GM19438 (cell line): ENCODE measurements at regions not wholly inside any gene's neighbourhood (a gene's known extent, or its start where the extent isn't known, plus 50 kb on each side); places are given as distances from the start of the nearest gene placed in this dataset.

Experiments
- ATAC-seq: cut with Tn5 transposase; IDR thresholded peaks from one replicate; pipeline ENCODE4 v1.9.1; 2021; ENCODE audit warnings: low read depth; ENCODE audit not compliant: unreplicated experiment

DNA sequence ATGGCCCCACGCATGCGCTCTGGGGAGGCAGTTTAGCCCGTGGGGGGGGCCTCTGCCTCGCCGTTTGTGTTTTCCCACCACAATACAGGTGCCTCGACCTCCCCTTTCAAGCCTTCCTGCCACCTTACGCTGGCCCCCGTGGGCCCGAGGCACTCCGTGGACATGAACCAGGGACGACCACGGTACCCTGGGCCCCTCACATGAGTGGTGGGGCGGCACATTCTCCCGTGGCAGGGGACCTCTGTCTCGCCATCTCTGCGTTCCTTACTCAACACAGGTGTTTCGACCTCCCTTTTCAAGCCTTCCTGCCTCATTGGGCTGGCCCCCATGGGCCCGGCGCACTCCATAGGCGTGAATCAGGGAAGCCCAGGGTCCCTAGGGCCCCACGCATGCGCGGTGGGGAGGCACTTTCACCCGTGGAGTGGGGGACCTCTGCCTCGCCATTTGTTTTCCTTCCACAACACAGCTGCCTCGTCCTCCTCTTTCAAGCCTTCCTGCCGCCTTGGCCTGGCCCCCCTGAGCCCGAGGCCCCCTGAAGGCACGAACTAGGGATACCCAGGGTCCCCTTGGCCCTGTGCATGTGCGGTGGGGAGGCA, 339.5 kb downstream of the ALG10 start:
- no peak for ATAC-seq

DNA sequence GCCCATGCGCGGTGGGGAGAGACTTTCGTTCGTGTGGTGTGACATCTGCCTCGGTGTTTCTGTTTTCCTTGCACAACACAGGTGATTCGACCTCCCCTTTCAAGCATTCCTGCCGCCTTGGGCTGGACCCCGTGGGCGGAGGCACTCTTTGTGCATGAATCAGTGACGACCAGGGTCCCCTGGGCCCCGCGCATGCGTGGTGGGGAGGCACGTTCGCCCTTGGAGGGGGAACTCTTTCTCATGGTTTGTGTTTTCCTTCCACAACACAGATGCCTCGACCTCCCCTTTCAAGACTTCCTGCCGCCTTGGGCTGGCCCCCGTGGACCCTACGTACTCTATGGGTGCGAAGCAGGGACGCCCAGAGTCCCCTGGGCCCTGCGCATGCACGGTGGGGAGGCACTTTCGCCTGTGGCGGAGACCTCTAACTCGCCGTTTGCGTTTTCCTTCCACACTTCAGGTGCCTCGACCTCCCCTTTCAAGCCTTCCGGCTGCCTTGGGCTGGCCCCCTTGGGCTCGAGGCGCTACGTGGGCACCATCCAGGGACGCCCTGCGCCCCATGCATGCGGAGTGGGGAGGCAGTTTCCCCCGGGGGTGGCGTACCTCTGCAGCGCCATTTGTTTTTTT, 340.9 kb downstream of the ALG10 start:
- no peak for ATAC-seq

DNA sequence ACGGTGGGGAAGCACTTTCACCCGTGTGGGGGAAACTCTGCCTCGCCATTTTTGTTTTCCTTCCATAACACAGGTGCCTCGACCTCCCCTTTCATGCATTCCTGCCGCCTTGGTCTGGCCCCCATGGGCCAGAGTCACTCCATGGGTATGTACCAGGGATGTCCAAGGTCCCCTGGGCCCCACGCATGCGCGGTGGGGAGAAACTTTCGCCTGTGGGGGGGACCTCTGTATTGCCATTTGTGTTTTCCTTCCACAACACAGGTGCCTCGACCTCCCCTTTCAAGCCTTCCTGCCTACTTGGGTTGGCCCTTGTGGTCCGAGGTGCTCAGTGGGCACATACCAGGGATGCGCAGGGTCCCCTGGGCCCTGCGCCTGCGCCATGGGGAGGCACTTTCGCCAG, 345.8 kb downstream of the ALG10 start:
- ATAC-seq: no peak

DNA sequence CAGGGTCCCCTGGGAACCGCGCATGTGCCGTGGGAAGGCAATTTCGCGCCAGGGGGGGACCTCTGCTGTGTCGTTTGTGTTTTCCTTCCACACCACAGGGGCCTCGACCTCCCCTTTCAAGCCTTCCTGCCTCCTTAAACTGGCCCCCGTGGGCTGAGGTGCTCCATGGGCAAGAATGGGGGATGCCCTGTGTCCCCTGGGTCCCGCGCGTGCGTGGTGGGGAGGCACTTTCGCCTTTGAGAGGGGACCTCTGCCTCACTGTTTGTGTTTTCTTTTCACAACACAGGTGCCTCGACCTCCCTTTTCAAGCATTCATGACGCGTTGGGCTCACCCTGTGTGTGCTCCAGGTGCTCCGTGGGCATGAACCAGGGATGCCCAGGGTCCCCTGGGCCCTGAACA, 348.8 kb downstream of the ALG10 start:
- no peak for ATAC-seq

DNA sequence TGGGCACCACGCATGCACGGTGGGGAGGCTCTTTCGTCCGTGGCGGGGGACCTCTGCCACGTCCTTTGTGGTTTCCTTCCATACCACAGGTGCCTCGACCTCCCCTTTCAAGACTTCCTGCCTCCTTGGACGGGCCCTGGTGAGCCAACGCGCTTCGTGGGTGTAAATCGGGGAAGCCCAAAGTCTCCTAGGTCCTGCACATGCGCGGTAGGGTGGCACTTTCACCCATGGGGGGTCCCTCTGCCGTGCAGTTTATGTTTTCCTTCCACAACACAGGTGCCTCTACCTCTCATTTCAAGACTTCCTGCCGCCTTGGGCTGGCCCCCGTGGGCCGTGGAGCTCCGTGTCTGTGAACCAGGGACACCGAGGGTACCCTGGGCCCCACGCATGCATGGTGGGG, 349.7 kb downstream of the ALG10 start:
- ATAC-seq: no peak

DNA sequence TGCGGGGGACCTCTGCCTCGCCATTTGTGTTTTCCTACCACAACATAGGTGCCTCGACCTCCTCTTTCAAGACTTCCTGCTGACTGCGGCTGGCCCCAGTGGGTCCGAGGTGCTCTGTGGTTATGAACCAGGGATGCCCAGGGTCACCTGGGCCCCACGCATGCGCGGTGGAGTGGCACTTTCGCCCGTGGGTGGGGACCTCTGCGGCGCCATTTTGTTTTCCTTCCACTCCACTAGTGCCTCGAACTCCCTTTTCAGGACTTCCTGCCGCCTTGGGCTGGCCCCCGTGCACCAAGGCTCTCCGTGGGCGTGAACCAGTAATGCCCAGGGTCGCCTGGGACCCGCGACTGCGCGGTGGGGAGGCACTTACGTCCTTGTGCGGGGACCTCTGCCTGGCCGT, 351.6 kb downstream of the ALG10 start:
- ATAC-seq: no peak

DNA sequence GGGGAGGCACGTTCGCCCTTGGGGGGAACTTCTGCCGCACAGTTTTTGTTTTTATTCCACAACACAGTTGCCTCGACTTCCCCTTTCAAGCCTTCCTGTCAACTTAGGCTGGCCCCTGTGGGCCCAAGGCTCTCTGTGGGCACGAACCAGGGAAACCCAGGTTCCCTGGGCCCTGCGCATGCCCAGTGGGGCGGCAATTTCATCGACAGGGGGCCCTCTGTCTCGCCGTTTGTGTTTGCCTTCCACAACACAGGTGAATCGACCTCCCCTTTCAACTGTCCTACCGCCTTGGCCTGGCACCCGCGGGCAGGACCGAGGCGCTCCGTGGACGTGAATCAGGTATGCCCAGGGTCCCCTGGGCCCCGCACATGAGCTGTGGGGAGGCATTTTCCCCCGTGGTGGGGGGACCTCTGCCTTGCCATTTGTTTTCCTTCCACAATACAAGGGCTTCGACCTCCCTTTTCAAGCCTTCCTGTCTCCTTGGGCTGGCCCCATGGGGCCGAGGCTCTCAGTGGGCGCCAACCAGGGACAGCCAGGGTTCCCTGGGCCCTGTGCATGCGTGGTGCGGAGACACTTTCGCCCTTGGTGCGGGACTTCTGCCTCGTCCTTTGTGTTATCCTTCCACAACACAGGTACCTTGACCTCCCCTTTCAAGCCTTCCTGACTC, 354.0 kb downstream of the ALG10 start:
- no peak for ATAC-seq

DNA sequence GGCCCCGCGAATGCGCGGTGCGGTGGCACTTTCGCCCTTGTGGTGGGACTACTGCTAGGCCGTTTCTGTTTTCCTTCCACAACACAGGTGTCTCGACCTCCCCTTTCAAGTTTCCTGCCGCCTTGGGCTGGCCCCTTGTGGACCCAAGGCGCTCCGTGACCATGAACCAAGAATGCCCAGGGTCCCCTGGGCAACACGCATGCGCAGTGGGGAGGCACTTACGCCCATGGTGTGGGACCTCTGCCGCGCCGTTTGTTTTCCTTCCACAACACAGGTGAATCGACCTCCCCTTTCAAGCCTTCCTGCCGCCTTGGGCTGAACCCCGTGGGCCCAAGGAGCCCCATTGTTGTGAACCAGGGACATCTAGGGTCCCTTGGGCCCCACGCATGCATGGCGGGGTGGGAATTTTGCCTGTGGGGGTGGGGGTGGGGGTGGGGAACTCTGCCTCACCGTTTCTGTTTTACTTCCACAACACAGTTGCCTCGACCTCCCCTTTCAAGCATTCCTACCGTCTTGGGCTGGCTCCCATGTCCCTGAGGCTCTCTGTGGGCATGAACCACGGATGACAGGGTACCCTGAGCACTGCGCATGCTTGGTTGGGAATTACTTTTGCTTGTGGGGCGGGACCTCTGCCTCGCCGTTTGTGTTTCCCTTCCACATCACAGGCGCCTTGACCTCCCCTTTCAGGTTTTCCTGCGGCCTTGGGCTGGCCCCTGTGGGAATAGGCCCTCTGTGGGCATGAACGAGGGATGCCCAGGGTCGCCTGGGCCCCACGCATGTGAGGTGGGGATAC, 355.1 kb downstream of the ALG10 start:
- no peak for ATAC-seq

DNA sequence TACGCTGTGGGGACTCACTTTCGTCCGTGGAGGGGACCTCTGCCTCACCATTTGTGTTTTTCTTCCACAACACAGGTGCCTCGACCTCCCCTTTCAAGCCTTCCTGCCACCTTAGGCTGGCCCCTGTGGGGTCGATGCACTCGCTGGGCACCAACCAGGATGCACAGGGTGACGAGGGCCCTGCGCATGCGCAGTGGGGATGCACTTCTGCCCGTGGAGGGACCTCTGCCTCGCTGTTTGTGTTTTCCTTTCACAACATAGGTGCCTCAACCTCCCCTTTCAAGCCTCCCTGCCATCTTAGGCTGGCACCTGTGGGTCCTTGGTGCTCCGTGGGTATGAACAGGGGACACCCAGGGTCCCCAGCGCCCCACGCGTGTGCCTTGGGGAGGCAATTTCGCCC, 356.8 kb downstream of the ALG10 start:
- ATAC-seq: no peak

DNA sequence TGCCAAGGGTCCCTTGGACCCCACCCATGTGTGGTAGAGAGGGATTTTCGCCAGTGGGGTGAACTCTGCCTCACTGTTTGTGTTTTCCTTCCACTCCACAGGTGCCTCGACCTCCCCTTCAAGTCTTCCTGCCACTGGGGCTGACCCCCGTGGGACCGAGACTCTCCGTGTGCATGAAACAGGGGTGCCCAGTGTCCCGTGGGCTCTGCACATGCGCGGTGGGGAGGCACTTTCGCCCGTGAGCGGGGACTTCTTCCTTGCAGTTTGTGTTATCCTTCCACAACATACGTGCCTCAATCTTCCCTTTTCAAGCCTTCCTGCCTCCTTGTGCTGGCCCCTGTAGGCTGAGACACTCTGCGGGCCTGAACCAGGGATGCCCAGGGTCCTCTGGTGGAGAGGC, 362.4 kb downstream of the ALG10 start:
- ATAC-seq: no peak

DNA sequence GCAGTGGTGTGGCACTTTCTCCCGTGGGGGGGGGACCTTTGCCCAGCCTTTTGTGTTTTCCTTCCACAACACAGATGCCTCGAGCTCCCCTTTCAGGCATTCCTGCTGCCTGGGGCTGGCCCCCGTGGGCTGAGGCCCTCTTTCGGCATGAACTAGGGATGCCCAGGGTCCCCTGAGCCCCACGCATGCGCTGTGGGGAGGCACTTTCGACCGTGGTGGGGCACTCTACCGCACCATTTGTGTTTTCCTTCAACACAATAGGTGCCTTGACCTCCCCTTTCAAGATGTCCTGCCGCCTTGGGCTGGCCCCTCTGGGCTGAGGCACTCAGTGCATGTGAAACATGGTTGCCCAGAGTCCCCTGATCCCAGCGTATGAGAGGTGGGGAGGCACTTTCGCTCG, 363.7 kb downstream of the ALG10 start:
- no peak for ATAC-seq

DNA sequence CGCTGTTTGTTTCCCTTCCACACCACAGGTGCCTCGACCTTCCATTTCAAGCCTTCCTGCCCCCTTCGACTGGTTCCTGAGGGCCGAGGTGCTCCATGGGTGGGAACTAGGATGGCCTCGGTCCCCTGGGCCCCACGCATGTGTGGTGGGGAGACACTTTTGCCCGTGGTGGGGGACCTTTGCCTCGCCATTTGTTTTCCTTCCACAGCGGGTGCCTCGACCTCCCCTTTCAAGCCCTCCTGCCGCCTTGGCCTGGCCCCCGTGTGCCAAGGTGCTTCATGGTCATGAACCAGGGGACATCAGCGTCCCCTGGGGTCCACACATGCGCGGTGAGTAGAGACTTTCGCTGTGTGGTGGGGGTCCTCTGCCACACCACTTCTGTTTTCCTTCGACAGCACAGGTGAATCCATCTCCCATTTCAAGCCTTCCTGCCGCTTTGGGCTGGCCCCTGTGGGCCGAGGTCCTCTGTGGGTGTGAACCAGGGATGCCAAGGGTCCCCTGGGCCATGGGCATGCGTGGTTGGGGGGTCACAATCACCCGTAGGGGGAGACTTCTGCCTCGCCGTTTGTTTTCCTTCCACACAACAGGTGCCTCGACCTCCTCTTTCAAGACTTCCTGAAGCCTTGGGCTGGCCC, 364.4 kb downstream of the ALG10 start:
- ATAC-seq: no peak

DNA sequence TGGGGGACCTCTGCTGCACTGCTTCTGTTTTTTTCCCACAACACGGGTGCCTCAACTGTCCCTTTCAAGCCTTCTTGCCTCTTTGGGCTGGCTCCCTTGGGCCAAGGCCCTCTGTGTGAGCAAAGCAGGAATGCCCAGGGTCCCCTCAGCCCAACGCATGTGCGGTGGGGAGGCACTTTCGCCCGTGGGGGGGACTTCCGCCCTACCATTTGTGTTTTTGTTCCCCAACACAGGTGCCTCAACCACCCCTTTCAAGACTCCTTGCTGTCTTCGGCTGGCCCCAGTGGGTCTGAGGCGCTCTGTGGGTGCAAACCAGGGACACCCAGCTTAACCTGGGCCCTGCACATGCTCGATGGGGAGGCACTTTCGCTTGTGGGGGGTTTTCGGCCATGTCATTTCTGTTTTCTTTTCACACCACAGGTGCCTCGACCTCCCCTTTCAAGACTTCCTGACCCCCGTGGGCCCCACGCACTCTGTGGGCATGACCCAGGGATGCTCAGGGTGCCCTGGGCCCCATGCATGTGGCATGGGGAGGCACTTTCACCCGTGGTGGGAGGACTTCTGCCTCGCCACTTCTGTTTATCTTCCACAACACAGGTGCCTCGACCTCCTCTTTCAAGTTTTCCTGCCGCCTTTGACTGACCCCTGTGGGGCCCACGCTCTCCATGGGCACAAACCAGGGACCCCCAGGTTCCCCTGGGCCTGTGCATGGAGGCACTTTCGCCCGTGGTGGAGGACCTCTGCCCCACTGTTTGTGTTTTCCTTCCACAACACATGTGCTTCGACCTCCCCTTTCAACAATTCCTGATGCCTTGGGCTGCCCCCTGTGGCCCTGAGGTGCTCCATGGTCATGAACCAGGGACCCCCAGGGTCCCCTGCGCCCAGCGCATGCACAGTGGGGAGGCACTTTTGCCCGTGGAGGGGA, 365.7 kb downstream of the ALG10 start:
- no peak for ATAC-seq

DNA sequence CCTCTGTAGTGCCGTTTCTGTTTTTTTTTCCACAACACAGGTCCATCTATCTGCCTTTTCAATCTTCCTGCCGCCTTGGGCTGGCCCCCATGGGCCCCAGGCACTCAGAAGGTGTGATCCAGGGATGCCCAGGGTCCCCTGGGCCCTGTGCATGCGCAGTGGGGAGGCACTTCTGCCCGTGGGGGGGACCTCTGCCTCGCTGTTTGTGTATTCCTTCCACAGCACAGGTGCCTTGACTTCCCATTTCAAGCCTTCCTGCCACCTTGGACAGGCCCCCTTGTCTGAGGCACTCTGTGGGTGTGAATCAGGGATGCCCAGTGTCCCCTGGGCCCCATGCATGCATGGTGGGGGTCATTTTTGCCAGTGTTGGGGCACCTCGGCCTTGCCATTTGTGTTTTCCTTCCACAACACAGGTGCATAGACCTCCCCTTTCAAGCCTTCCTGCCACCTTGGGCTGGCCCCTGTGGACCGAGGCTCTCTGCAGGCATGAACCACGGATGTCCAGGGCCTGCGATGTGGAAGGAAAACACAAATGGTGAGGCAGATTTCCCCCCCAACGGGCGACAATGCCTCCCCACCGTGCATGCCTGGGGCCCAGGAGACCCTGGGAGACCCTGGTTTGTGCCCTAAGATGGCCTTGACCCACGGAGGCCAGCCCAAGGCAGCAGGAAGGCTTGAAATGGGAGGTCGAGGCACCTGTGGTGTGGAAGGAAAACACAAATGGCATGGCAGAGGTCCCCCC, 366.5 kb downstream of the ALG10 start:
- ATAC-seq: no peak

DNA sequence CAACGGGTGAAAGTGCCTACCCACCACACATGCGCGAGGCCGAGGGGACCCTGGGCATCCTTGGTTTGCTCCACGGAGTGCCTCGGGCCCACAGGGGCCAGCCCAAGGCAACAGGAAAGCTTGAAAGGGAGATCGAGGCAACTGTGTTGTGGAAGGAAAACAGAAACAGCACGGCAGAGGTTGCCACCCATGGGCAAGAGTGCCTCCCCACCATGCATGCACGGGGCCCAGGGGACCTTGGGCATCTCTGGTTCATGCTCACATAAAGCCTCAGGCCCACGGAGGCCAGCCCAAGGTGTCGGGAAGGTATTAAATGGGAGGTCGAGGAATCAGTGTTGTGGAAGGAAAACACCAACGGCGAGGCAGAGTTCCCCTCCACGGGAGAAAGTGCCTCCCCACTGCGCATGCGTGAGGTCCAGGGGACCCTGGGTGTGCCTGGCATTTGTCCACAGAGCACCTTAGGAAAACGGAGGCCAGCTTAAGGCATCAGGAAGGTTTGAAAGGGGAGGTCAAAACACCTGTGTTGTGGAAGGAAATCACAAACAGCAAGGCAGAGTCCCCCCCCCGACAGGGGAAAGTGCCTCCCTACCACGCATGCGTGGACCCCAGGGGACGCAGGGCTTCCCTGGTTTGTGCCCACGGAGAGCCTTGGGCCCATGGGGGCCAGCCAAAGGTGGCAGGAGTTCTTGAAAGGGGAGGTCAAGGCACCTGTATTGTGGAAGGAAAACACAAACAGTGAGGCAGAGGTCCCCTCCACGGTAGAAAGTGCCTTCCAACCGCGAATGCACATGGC, 367.3 kb downstream of the ALG10 start:
- ATAC-seq: no peak

DNA sequence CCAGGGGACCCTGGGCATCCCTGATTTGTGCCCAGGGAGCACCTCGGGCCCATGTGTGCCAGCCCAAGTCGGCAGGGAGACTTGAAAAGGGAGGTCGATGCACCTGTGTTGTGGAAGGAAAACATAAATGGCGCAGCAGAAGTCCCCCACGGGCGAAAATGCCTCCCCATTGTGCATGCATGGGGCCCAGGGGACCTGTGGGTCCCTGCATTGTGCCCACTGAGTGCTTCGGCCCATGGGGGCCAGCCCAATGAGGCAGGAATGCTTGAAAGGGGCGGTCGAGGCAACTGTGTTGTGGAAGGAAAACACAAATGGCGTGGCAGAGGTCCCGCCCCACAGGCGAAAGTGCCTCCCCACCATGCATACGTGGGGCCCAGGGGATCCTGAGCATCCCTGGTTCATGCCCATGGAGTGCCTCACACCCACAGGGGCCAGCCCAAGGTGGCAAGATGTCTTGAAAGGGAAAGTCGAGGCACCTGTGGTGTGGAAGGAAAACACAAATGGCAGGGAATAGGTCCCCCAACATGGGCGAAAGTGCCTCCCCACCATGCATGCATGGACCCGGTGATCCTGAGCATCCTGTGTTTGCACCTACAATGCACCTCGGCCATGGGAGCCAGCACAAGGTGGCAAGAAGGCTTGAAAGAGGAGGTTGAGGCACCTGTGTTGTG, 368.0 kb downstream of the ALG10 start:
- ATAC-seq: no peak

DNA sequence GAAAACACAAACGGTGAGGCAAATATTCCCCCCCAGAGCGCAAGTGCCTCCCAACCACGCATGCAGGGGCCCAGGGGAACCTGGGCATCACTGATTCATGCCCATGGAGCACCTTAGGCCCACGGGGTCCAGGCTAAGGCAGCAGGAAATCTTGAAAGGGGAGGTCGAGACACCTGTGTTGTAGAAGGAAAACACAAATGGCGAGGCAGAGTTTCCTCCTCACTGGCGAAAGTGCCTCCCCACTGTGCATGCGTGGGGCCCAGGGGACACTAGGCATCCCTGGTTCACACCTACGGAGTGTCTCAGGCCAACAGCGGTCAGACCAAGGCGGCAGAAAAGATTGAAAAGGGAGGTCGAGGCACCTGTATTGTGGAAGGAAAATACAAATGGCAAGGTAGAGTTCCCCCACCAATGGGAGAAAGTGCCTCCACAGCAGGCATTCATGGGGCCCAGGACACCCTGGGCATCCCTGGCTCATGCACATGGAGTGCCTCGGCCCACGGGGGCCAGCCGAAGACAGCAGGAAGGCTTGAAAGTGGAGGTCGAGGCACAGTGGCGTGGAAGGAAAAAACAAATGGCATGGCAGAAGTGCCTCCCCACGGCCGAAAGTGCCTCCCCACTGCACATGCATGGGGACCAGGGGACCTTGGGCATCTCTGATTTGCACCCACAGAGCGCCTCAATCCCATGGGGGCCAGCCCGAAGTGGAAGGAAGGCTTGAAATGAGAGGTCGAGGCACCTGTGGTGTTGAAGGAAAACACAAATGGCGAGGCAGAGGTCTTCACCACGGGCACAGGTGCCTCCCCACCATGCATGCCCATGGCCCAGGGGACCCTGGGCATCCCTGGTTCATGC, 368.8 kb downstream of the ALG10 start:
- ATAC-seq: no peak
